OCI-LY1 (cell line): ENCODE measurements at regions not wholly inside any gene's neighbourhood (a gene's known extent, or its start where the extent isn't known, plus 50 kb on each side); places are given as distances from the start of the nearest gene placed in this dataset.

Source experiments
- H2AFZ ChIP-seq: fragments of 200-600 bp; sonication (generic), shearing (Covaris generic); 2 replicates; pipeline ENCODE4 v1.6.0; 2014; ENCODE audit warnings: antibody characterized with exemption, mild to moderate bottlenecking, low read length
- H3F3A ChIP-seq: fragments of 200-600 bp; sonication (generic), shearing (Covaris generic); 2 replicates; pipeline ENCODE4 v1.6.0; 2014; ENCODE audit warnings: mild to moderate bottlenecking, antibody characterized with exemption, low read length, moderate library complexity; ENCODE audit not compliant: insufficient read depth
- H3K27ac ChIP-seq: fragments of 200-600 bp; sonication (generic); 2 replicates; pipeline ENCODE4 v1.5.1; 2014; ENCODE audit warnings: low read length, mixed run types, mild to moderate bottlenecking, low read depth; ENCODE audit not compliant: poor library complexity, severe bottlenecking
- H3K27me3 ChIP-seq: fragments of 200-600 bp; sonication (generic); 2 replicates; pipeline ENCODE4 v1.6.0; 2014; ENCODE audit warnings: antibody characterized with exemption, mild to moderate bottlenecking, low read length, moderate library complexity; ENCODE audit not compliant: insufficient read depth
- H3K36me3 ChIP-seq: fragments of 200-600 bp; sonication (generic); 2 replicates; pipeline ENCODE4 v1.6.1; 2014; ENCODE audit warnings: mild to moderate bottlenecking, antibody characterized with exemption, low read length, moderate library complexity, mixed read lengths; ENCODE audit not compliant: insufficient read depth
- H3K4me1 ChIP-seq: fragments of 200-600 bp; sonication (generic); 2 replicates; pipeline ENCODE4 v1.5.1; 2014; ENCODE audit warnings: mild to moderate bottlenecking, low read length, moderate library complexity; ENCODE audit not compliant: insufficient read depth, severe bottlenecking
- H3K4me2 ChIP-seq: fragments of 200-600 bp; sonication (generic), shearing (Covaris generic); 2 replicates; pipeline ENCODE4 v1.6.1; 2014; ENCODE audit warnings: low read length
- H3K4me3 ChIP-seq: fragments of 200-600 bp; sonication (generic); 2 replicates; pipeline ENCODE4 v1.5.1; 2014; ENCODE audit warnings: low read length, low read depth, mild to moderate bottlenecking, mixed read lengths; ENCODE audit not compliant: poor library complexity, severe bottlenecking
- H3K79me2 ChIP-seq: fragments of 200-600 bp; shearing (Covaris generic); 2 replicates; pipeline ENCODE4 v1.6.1; 2016; ENCODE audit warnings: mixed run types, low read length, mixed read lengths; ENCODE audit not compliant: insufficient read depth
- H3K9ac ChIP-seq: fragments of 200-600 bp; sonication (generic), shearing (Covaris generic); 2 replicates; pipeline ENCODE4 v1.6.1; 2014; ENCODE audit warnings: mild to moderate bottlenecking, low read length, mixed read lengths
- H3K9me2 ChIP-seq: fragments of 200-600 bp; sonication (generic), shearing (Covaris generic); 2 replicates; pipeline ENCODE4 v1.6.1; 2014; ENCODE audit warnings: low read depth, mild to moderate bottlenecking, low read length, mixed read lengths
- H3K9me3 ChIP-seq: fragments of 200-600 bp; shearing (Covaris generic); 2 replicates; pipeline ENCODE4 v1.6.1; 2014; ENCODE audit warnings: low read length, mixed read lengths
- H4K20me1 ChIP-seq: fragments of 200-600 bp; sonication (generic), shearing (Covaris generic); 2 replicates; pipeline ENCODE4 v1.6.0; 2016; ENCODE audit warnings: mild to moderate bottlenecking, low read length; ENCODE audit not compliant: insufficient read depth
- CTCF ChIP-seq: fragments of 200-600 bp; sonication (generic), shearing (Covaris generic); IDR thresholded peaks from 2 replicates; pipeline ENCODE4 v1.5.1; 2017; ENCODE audit warnings: mild to moderate bottlenecking, antibody characterized with exemption, low read length, moderate library complexity, mixed read lengths
- EZH2 ChIP-seq: fragments of 200-600 bp; sonication (generic), shearing (Covaris generic); IDR thresholded peaks from 2 replicates; pipeline ENCODE4 v1.8.0; 2017; ENCODE audit warnings: borderline replicate concordance, mixed run types, mild to moderate bottlenecking, antibody characterized with exemption, low read length, moderate library complexity, mixed read lengths

- Histone ChIP-seq H3F3A (no peaks in the 10 kb centered on the region), H2AFZ (no peak overlapping the region), H3K9me3 (no peaks in the 10 kb centered on the region)
These were observed 653.1 kb downstream of the TBC1D32 start for GRCh38 chr6:120681204-120681603.

GRCh38 chr6:120675886-120676285, 658.4 kb downstream of the TBC1D32 start:
- no peak overlapping the region for H2AFZ ChIP-seq
- no peaks in the 10 kb centered on the region for H3K27me3 ChIP-seq
- H3K9me2 ChIP-seq: no peaks in the 10 kb centered on the region; the same call in 1 of the 2 replicates
- no peak overlapping the region for H3K9ac ChIP-seq
- H3K4me2 ChIP-seq: no peak overlapping the region
- H3K79me2 ChIP-seq: no peaks in the 10 kb centered on the region
- no peaks in the 10 kb centered on the region for H3K4me1 ChIP-seq
- TF ChIP-seq CTCF (no peak), EZH2 (no peak)
- H3F3A ChIP-seq: no peaks in the 10 kb centered on the region
- no peaks in the 10 kb centered on the region for H3K9me3 ChIP-seq
- no peak overlapping the region for H3K27ac ChIP-seq
- H4K20me1 ChIP-seq: no peaks in the 10 kb centered on the region
- no peaks in the 10 kb centered on the region for H3K36me3 ChIP-seq
- no peak overlapping the region for H3K4me3 ChIP-seq

More at GRCh38 chr6:120681204-120681603, 653.1 kb downstream of the TBC1D32 start:
- Histone ChIP-seq H3K4me1 (no peaks in the 10 kb centered on the region), H3K9ac (no peak overlapping the region), H3K4me2 (no peak overlapping the region), H3K27me3 (no peaks in the 10 kb centered on the region), H3K36me3 (no peaks in the 10 kb centered on the region), H4K20me1 (no peaks in the 10 kb centered on the region), H3K4me3 (no peak overlapping the region), H3K27ac (no peak overlapping the region), H3K79me2 (no peaks in the 10 kb centered on the region), H3K9me2 (no peaks in the 10 kb centered on the region)
- TF ChIP-seq CTCF: no peak
- no peak for TF ChIP-seq EZH2

GRCh38 chr6:120671519-120671918, 662.8 kb downstream of the TBC1D32 start:
- H4K20me1 ChIP-seq: no peaks in the 10 kb centered on the region
- H3K4me1 ChIP-seq: no peaks in the 10 kb centered on the region
- no peaks in the 10 kb centered on the region; the same call in 1 of the 2 replicates for H3K9me2 ChIP-seq
- H3K4me2 ChIP-seq: no peak overlapping the region
- no peak for TF ChIP-seq CTCF
- TF ChIP-seq EZH2: no peak
- H3K9me3 ChIP-seq: no peaks in the 10 kb centered on the region
- no peaks in the 10 kb centered on the region for H3K36me3 ChIP-seq
- no peak overlapping the region for H2AFZ ChIP-seq
- no peak overlapping the region for H3K4me3 ChIP-seq
- H3F3A ChIP-seq: no peaks in the 10 kb centered on the region
- H3K27ac ChIP-seq: no peak overlapping the region
- H3K9ac ChIP-seq: no peak overlapping the region
- H3K27me3 ChIP-seq: no peaks in the 10 kb centered on the region
- no peaks in the 10 kb centered on the region for H3K79me2 ChIP-seq
